Prostate gland (tissue), 2 donors: ENCODE measurements at regions not wholly inside any gene's neighbourhood (a gene's known extent, or its start where the extent isn't known, plus 50 kb on each side); places are given as distances from the start of the nearest gene placed in this dataset.

Experiments used
- POLR2A ChIP-seq: fragments of 450-650 bp; IDR thresholded peaks from one replicate; pipeline ENCODE4 v1.6.1; 2016; ENCODE audit warnings: antibody characterized with exemption, mild to moderate bottlenecking
- TF ChIP-seq, protein P1 (sequence below), 4 experiments: fragments of 200-600 bp in 2 of 4; fragments of 450-650 bp in 2 of 4; sonication (generic) in 2 of 4; IDR thresholded peaks; 1 replicate in 3 of 4; 2 replicates in 1 of 4; pipeline ENCODE4 v1.5.1; 2016 to 2019; ENCODE audit warnings: antibody characterized with exemption in 4 of 4, mild to moderate bottlenecking in 2 of 4, moderate library complexity in 2 of 4

DNA sequence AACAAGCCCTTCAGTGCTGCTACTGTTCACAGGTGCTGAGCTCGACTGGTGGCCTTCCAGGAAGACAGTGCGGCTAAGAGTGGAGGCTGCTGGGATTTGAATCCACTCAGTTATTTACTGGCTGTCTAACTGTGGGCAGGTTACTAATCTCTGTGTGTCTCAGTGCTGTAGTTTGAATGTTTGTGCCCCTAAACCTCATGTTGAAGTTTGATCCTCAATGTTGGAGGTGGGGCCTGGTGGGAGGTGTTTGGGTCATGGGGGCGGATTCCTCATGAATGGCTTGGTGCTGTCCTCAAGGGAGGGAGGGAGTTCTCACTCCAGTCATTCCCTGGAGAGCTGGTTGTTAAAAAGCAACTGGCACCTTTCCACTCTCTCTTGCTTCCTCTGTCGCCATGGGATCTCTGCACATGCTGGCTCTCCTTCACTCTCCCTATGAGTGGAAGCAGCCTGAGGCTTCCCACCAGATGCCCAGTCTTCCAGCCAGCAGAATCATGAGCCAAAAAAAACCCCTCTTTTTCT lies 334.8 kb downstream of the RPS6KC1 start:
- TF ChIP-seq, protein P1, sequence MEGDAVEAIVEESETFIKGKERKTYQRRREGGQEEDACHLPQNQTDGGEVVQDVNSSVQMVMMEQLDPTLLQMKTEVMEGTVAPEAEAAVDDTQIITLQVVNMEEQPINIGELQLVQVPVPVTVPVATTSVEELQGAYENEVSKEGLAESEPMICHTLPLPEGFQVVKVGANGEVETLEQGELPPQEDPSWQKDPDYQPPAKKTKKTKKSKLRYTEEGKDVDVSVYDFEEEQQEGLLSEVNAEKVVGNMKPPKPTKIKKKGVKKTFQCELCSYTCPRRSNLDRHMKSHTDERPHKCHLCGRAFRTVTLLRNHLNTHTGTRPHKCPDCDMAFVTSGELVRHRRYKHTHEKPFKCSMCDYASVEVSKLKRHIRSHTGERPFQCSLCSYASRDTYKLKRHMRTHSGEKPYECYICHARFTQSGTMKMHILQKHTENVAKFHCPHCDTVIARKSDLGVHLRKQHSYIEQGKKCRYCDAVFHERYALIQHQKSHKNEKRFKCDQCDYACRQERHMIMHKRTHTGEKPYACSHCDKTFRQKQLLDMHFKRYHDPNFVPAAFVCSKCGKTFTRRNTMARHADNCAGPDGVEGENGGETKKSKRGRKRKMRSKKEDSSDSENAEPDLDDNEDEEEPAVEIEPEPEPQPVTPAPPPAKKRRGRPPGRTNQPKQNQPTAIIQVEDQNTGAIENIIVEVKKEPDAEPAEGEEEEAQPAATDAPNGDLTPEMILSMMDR (IDR thresholded peaks at IDR 0.05): no peak
- no peak for TF ChIP-seq POLR2A
